Left ventricle myocardium inferior (tissue), 1 donor: ENCODE measurements at regions not wholly inside any gene's neighbourhood (a gene's known extent, or its start where the extent isn't known, plus 50 kb on each side); places are given as distances from the start of the nearest gene placed in this dataset.

ENCODE experiments used
- DNase-seq: peaks from one replicate; pipeline ENCODE4 v3.0.0-alpha.2; 2020
- H3K27ac ChIP-seq: fragments of 200-600 bp; replicated peaks from 2 replicates; pipeline ENCODE4 v1.8.0; 2021
- H3K27me3 ChIP-seq: fragments of 200-600 bp; 2 replicates; pipeline ENCODE4 v1.8.0; 2021; ENCODE audit warnings: low read depth
- H3K36me3 ChIP-seq: fragments of 200-600 bp; 2 replicates; pipeline ENCODE4 v1.8.0; 2021
- H3K4me1 ChIP-seq: fragments of 200-600 bp; 2 replicates; pipeline ENCODE4 v1.8.0; 2021
- H3K4me3 ChIP-seq: fragments of 200-600 bp; 2 replicates; pipeline ENCODE4 v1.8.0; 2021; ENCODE audit warnings: mild to moderate bottlenecking, moderate library complexity
- H3K9me3 ChIP-seq: fragments of 200-600 bp; replicated peaks from 2 replicates; pipeline ENCODE4 v1.8.0; 2021
- CTCF ChIP-seq: fragments of 200-600 bp; IDR thresholded peaks from 2 replicates; pipeline ENCODE4 v1.8.0; 2021; ENCODE audit warnings: antibody characterized with exemption, mild to moderate bottlenecking, borderline replicate concordance
- intact Hi-C: fragments of 100-400 bp; cut with micrococcal nuclease; formaldehyde crosslinking; loops from one replicate; pipeline ENCODE4 v1.11.0; 2022
- donor health status: DM: no; HTN: yes; CAD: no; lungs with severe emphysema.

GRCh38 chr1:90502194-90502593, 214.9 kb downstream of the BARHL2 start:
- Histone ChIP-seq H3K27me3 (peaks cover 5% of the 10 kb centered on the region), H3K27ac (no peak overlapping the region), H3K4me1 (no peaks in the 10 kb centered on the region), H3K9me3 (no peaks in the 10 kb centered on the region), H3K4me3 (no peak overlapping the region), H3K36me3 (no peaks in the 10 kb centered on the region)
- intact Hi-C loops, result no loop called here
- no peak for DNase-seq
- TF ChIP-seq CTCF, result no peak

- no peak for DNase-seq
- H3K27ac ChIP-seq, result no peak overlapping the region
- H3K36me3 ChIP-seq, result no peaks in the 10 kb centered on the region
- no peak overlapping the region for H3K4me3 ChIP-seq
- H3K4me1 ChIP-seq, result no peaks in the 10 kb centered on the region
- no peaks in the 10 kb centered on the region for H3K9me3 ChIP-seq
- intact Hi-C loops, result no loop called here
- H3K27me3 ChIP-seq, result peaks cover 5% of the 10 kb centered on the region
- TF ChIP-seq CTCF, result no peak
Observed at GRCh38 chr1:90501281-90501680, 215.8 kb downstream of the BARHL2 start.

- Histone ChIP-seq H3K27me3 (peaks cover 10% of the 10 kb centered on the region), H3K36me3 (no peaks in the 10 kb centered on the region), H3K9me3 (no peaks in the 10 kb centered on the region), H3K27ac (no peak overlapping the region), H3K4me1 (no peaks in the 10 kb centered on the region), H3K4me3 (no peak overlapping the region)
- intact Hi-C loops, result no loop called here
- no peak for DNase-seq
- no peak for TF ChIP-seq CTCF
Observed at GRCh38 chr1:90494748-90495282, 222.3 kb downstream of the BARHL2 start.

GRCh38 chr1:90488451-90488850, 228.7 kb downstream of the BARHL2 start:
- Histone ChIP-seq H3K36me3 (no peaks in the 10 kb centered on the region), H3K27me3 (no peaks in the 10 kb centered on the region), H3K4me1 (no peaks in the 10 kb centered on the region), H3K4me3 (no peak overlapping the region), H3K27ac (no peak overlapping the region), H3K9me3 (no peaks in the 10 kb centered on the region)
- no peak for DNase-seq
- TF ChIP-seq CTCF, result no peak
- intact Hi-C loops, result no loop called here

- Histone ChIP-seq H3K9me3 (no peaks in the 10 kb centered on the region), H3K4me3 (no peak overlapping the region), H3K27ac (no peak overlapping the region), H3K27me3 (no peaks in the 10 kb centered on the region), H3K4me1 (no peaks in the 10 kb centered on the region), H3K36me3 (no peaks in the 10 kb centered on the region)
- DNase-seq, result no peak
- TF ChIP-seq CTCF, result no peak
- intact Hi-C loops, result no loop called here
Observed at GRCh38 chr1:90486996-90487395, 230.1 kb downstream of the BARHL2 start.
